ACC112 (cell line): ENCODE measurements at regions not wholly inside any gene's neighbourhood (a gene's known extent, or its start where the extent isn't known, plus 50 kb on each side); places are given as distances from the start of the nearest gene placed in this dataset.

Source experiments
- H2AFZ ChIP-seq: fragments of 200-600 bp; sonication (generic); one replicate; pipeline ENCODE4 v1.6.0; 2017; ENCODE audit warnings: antibody characterized with exemption, low read length; ENCODE audit not compliant: unreplicated experiment
- H3K27ac ChIP-seq: fragments of 200-600 bp; sonication (generic); 2 replicates; pipeline ENCODE4 v1.5.1; 2014; ENCODE audit warnings: low read depth, mild to moderate bottlenecking, antibody characterized with exemption, low read length, moderate library complexity
- H3K27me3 ChIP-seq: fragments of 200-600 bp; sonication (generic); 2 replicates; pipeline ENCODE4 v1.6.1; 2014; ENCODE audit warnings: mild to moderate bottlenecking, antibody characterized with exemption, low read length, moderate library complexity, mixed read lengths; ENCODE audit not compliant: insufficient read depth
- H3K36me3 ChIP-seq: fragments of 200-600 bp; sonication (generic); 2 replicates; pipeline ENCODE4 v1.6.1; 2016; ENCODE audit warnings: mild to moderate bottlenecking, antibody characterized with exemption, low read length, moderate library complexity, mixed read lengths; ENCODE audit not compliant: insufficient read depth
- H3K4me1 ChIP-seq: fragments of 200-600 bp; sonication (generic); one replicate; pipeline ENCODE4 v1.6.1; 2016; ENCODE audit warnings: low read length, mixed read lengths; ENCODE audit not compliant: insufficient read depth, unreplicated experiment, control insufficient read depth
- H3K4me3 ChIP-seq: fragments of 200-600 bp; sonication (generic); 2 replicates; pipeline ENCODE4 v1.5.1; 2014; ENCODE audit warnings: mild to moderate bottlenecking, low read depth, low read length
- H3K79me2 ChIP-seq: fragments of 200-600 bp; sonication (generic); one replicate; pipeline ENCODE4 v1.6.0; 2016; ENCODE audit warnings: low read length; ENCODE audit not compliant: control insufficient read depth, unreplicated experiment, insufficient read depth

DNA sequence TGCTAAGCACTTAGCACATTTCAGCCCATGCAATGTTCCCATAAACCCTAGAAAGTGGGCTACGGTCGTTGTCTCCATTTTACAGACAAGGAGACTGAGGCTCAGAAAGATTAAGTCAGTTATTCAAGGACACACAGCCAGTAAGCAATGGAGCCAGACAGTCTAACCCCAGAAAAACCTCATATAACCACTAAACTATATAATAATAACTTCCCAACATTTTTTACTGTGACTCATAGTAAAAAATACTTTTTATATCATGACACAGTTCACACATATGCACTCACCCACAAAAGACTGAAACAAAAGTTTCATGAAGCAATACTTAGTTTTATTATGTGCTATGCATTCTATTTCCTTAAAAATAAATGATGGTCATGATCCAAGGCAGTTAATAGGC, 66.2 kb upstream of the EYA2 start:
- H2AFZ ChIP-seq: no peak overlapping the region
- H3K4me3 ChIP-seq: no peak overlapping the region
- H3K27me3 ChIP-seq: 0 out of 2 replicates have a peak, but pooled peaks cover 2% of the 10 kb centered on the region
- H3K27ac ChIP-seq: no peak overlapping the region
- peaks cover 12% of the 10 kb centered on the region for H3K4me1 ChIP-seq
- H3K36me3 ChIP-seq: no peaks in the 10 kb centered on the region
- no peaks in the 10 kb centered on the region for H3K79me2 ChIP-seq

DNA sequence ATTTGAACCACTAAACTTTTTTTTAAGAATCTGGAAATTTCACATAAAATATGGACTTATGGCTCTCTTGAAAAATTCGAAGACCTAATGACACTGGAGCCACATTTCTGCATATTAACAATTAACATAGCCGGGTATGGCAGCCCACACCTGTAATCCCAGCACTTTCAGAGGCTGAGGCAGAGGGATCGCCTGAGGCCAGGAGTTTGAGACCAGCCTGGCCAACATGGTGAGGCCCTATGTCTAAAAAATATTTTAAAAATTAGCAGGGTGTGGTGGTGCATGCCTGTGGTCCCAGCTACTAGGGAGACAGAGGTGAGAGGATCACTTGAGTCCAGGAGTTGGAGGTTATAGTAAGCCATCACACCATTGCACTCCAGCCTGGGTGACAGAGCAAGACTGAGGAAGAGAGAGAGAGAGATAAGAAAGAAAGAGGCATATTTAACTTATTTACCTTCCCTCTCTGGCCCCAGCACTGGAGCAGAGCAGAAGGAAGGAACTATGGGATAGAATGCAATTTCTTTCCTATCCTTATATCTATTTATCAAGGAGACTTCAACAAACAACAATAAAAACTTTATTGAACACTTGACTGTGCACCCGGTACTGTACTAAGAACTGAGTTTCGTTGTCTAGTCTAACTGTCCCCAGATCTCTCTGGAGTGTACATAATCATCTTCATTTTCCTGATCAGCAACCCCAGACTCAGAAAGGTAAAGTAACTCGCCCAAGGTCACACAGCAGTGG, 63.6 kb upstream of the EYA2 start:
- H2AFZ ChIP-seq: no peak overlapping the region
- H3K27me3 ChIP-seq: 0 out of 2 replicates have a peak, but pooled peaks cover 2% of the 10 kb centered on the region
- H3K79me2 ChIP-seq: no peaks in the 10 kb centered on the region
- H3K4me3 ChIP-seq: no peak overlapping the region
- no peaks in the 10 kb centered on the region for H3K36me3 ChIP-seq
- H3K27ac ChIP-seq: no peak overlapping the region
- H3K4me1 ChIP-seq: peaks cover 19% of the 10 kb centered on the region

DNA sequence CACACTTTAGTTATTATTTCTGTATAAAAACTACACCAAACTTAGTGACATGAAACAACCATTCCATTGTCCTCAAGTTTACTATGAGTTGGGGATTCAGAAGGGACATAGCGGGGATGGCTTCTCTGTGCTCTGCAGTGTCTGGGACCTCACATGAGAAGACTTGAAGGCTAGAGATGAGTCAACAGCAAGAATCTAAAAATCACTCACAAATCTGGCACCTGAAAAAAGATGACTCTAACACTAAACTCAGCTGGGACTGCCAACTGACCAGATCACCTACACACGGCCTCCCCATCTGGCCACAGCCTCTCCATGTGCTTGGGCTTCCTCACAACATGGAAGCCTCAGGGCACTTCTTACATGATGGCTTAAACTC, 63.0 kb upstream of the EYA2 start:
- no peak overlapping the region for H2AFZ ChIP-seq
- no peaks in the 10 kb centered on the region for H3K36me3 ChIP-seq
- 0 out of 2 replicates have a peak, but pooled peaks cover 2% of the 10 kb centered on the region for H3K27me3 ChIP-seq

DNA sequence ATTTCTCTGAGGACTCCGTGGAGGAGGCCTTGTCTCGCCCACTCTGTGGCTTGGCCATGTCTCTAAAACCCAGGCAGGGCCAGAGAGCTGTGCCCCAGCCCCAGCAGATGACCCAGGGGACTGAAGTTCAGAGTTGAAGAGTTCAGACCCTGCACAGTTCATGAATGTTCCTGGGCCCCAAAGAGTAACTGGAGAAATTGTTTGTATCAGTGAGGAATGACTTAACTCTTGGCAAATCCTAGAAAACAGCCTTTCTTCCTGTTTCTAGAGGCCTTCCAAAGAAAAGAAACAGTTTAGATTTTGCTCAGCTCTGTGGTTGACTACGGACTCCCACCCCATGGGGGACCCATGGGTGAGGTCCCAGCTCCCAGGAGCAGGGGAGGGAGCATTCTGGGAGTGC, 62.1 kb upstream of the EYA2 start:
- no peaks in the 10 kb centered on the region for H3K36me3 ChIP-seq
- H2AFZ ChIP-seq: no peak overlapping the region
- peaks cover 19% of the 10 kb centered on the region for H3K4me1 ChIP-seq
- H3K27ac ChIP-seq: no peak overlapping the region
- no peaks in the 10 kb centered on the region for H3K27me3 ChIP-seq
- H3K79me2 ChIP-seq: no peaks in the 10 kb centered on the region
- no peak overlapping the region for H3K4me3 ChIP-seq

More for the DNA sequence above, 63.0 kb upstream of the EYA2 start:
- Histone ChIP-seq H3K79me2 (no peaks in the 10 kb centered on the region), H3K4me1 (peaks cover 19% of the 10 kb centered on the region), H3K4me3 (no peak overlapping the region), H3K27ac (no peak overlapping the region)

DNA sequence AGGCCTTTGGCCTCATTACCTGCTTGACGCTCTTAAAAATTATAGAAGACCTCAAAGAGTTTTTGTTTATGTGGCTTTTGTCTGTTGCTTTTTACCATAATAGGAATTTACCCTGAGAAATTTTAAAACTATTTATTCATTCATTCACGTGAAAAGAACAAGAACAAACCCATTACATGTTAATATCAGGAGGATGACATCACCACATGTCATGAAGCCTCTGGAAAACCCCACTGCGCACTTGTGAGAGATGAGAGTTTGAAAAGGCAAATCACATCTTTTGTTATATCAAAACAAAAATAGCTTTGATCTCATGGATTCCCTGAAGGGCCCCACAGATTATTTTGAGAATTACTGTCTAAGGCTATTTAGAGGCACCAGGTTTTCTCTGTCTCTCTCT, 61.3 kb upstream of the EYA2 start:
- H3K36me3 ChIP-seq: no peaks in the 10 kb centered on the region
- no peak overlapping the region for H2AFZ ChIP-seq
- H3K4me3 ChIP-seq: no peak overlapping the region
- no peak overlapping the region for H3K27ac ChIP-seq
- no peaks in the 10 kb centered on the region for H3K79me2 ChIP-seq
- no peaks in the 10 kb centered on the region for H3K27me3 ChIP-seq
- H3K4me1 ChIP-seq: peaks cover 12% of the 10 kb centered on the region

DNA sequence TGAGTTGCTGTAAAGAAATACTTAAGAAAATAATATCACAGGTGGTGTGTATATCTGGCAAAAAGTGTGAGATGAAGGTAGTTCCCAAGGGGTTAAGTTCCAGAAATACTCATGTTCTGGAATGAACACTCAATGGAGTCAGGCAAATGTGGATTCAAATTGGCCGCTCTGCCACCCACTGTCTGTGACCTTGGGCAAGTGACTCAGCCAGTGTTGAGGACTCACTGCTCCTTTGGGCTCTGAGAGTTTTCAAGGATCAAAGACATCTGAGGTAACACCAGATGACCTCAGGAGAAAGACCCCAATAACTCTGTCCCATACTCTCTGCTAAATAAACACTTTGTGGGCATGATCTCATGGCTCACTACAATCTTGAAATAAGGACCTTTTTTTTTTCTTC, 59.2 kb upstream of the EYA2 start:
- H3K27me3 ChIP-seq: no peaks in the 10 kb centered on the region
- no peak overlapping the region for H3K4me3 ChIP-seq
- peaks cover 7% of the 10 kb centered on the region for H3K4me1 ChIP-seq
- no peak overlapping the region for H2AFZ ChIP-seq
- H3K27ac ChIP-seq: no peak overlapping the region
- no peaks in the 10 kb centered on the region for H3K79me2 ChIP-seq
- no peaks in the 10 kb centered on the region for H3K36me3 ChIP-seq

DNA sequence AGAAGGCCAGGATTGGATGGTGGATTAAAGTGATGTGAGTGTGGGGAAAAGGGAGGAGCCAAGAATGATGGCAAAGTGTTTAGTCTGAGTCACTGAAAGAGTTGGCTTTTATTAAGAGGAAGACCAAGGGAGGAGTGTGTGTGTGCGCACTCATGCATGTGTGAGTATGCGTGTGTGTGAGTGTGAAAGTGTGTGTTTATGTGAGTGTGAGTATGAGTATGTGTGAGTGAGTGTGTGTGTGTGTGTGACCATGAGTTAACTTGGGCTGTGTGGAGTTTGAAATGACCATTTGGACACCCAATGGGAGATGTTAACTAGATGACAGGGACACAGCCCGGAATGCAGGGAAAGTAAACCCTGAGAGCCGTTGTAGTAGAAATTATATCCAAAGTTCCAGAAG, 57.6 kb upstream of the EYA2 start:
- Histone ChIP-seq H3K4me1 (peaks cover 7% of the 10 kb centered on the region), H3K36me3 (no peaks in the 10 kb centered on the region), H3K27ac (no peak overlapping the region), H3K27me3 (no peaks in the 10 kb centered on the region), H2AFZ (no peak overlapping the region), H3K79me2 (no peaks in the 10 kb centered on the region), H3K4me3 (no peak overlapping the region)

DNA sequence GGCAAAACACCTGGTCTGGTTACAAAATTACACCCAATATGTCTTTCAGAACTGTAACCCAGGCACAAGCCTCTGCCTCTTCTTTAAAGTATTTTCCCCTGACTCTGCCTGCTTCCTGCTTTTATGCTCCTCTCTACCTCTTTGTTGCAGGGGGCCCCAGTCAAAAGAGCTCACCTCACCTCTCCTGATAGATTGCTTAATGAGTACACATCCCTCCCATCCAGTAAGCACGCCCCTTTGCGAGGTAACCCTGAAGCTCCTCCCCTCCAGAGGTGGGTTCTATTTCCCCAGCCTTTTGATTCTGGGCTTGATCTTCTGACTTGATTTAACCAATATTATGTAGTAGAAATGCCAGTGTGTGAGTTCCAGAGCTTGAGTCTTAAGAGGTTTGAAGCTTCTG, 56.6 kb upstream of the EYA2 start:
- Histone ChIP-seq H2AFZ (no peak overlapping the region), H3K79me2 (no peaks in the 10 kb centered on the region), H3K4me1 (peaks cover 7% of the 10 kb centered on the region), H3K27ac (no peak overlapping the region), H3K4me3 (no peak overlapping the region), H3K27me3 (no peaks in the 10 kb centered on the region), H3K36me3 (no peaks in the 10 kb centered on the region)

DNA sequence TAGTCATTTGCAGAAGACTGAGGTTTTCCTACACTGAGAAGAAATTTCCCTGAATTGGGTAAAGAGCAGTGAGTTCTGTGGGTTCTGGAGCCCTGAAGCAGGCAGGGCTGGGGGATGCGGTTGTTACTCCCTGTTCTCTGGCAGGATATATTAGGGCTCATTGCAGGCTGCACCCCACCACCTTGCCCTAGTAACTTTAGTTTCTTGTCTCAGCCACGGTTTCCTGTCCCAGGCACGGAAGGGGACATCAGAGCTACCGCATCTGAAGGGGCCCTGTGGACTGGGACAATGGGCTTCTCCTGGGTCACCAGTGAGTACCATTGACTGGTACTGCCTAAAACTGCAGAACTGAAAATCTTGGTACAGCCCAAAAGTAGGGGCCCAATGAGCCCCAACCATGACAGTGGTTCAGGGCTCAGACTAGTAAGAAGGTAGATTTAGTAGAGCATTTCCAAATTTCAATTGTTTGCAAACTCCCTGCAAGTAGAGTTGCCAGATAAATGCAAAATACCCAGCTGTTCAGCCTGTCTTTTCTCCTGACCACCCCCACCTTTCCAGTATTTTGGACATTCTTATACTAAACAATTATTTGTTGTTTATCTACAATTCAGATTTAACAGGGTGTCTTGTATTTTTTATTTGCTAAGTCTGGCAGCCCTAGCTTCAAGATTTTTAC, 54.5 kb upstream of the EYA2 start:
- Histone ChIP-seq H3K27ac (no peak overlapping the region), H3K4me1 (peaks cover 6% of the 10 kb centered on the region), H3K79me2 (no peaks in the 10 kb centered on the region), H3K4me3 (no peak overlapping the region), H2AFZ (no peak overlapping the region), H3K36me3 (no peaks in the 10 kb centered on the region), H3K27me3 (no peaks in the 10 kb centered on the region)
